Activated T-helper 2 cell treated with anti-CD3 and anti-CD28 coated beads, Interferon-gamma antibody, Interleukin-2, Interleukin-4, amounts not matched to agents 10 μg/mL and 5 μg/mL and 100 μg/mL, durations not matched to agents 14 hours and 24 hours and 36 hours (primary cell): ENCODE measurements at regions not wholly inside any gene's neighbourhood (a gene's known extent, or its start where the extent isn't known, plus 50 kb on each side); places are given as distances from the start of the nearest gene placed in this dataset.

Source experiments
- DNase-seq: peaks from one replicate; pipeline ENCODE4 v3.0.0; 2021; ENCODE audit warnings: low spot score
- H3K27ac Mint-ChIP-seq: one replicate; pipeline ENCODE4 v1.8.0; 2021; ENCODE audit warnings: mixed read lengths
- H3K27me3 Mint-ChIP-seq: one replicate; pipeline ENCODE4 v1.8.0; 2021; ENCODE audit warnings: low read depth, mixed read lengths
- H3K36me3 Mint-ChIP-seq: one replicate; pipeline ENCODE4 v1.8.0; 2021; ENCODE audit warnings: low read depth, mixed read lengths
- H3K4me1 Mint-ChIP-seq: one replicate; pipeline ENCODE4 v1.8.0; 2021; ENCODE audit warnings: low read depth, mixed read lengths
- H3K4me3 Mint-ChIP-seq: one replicate; pipeline ENCODE4 v1.8.0; 2021; ENCODE audit warnings: low read depth, mild to moderate bottlenecking, moderate library complexity, mixed read lengths
- H3K9me3 Mint-ChIP-seq: one replicate; pipeline ENCODE4 v1.8.0; 2021; ENCODE audit warnings: mixed read lengths
- intact Hi-C: fragments of 100-400 bp; cut with micrococcal nuclease; formaldehyde crosslinking; loops from one replicate; pipeline ENCODE4 v1.15.1; 2023

DNA sequence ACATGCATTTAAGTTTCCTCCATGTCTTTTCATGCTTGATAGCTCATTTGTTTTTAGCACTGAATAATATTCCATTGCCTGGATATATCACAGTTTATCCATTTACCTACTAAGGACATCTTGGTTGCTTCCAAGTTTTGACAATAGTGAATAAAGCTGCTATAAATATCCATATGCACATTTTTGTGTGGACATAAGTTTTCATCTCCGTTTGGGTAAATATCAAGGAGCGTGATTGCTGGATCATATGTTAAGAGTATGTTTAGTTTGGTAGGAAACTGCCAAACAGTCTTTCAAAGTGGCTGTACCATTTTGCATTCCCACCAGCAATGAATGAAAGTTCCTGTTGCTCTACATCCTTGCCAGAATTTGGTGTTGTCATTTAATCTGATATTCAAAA is 172.5 kb downstream of the DHX15 start:
- H3K36me3 Mint-ChIP-seq: no peaks in the 10 kb centered on the region
- H3K27ac Mint-ChIP-seq: no peak overlapping the region

DNA sequence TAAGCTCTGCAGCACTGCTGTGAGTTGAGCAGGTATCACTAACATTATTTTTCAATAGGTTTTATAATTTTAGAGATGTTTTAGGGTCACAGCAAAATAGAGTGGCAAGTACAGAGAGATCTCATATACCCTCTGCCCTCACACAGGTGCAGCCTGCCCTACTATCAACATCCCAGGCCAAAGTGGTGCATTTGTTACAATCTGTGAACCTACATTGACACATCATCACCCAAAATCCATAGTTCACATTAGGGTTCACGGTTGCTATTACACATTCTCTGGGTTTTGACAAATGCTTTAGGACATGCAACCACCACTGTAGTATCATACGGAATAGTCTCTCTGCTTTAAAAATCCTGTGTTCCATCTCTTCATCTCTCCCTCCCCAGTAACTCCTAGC is 173.1 kb downstream of the DHX15 start:
- no peaks in the 10 kb centered on the region for H3K36me3 Mint-ChIP-seq
- H3K9me3 Mint-ChIP-seq: no peaks in the 10 kb centered on the region
- intact Hi-C loops: no loop called here
- no peak overlapping the region for H3K4me3 Mint-ChIP-seq
- H3K27ac Mint-ChIP-seq: no peak overlapping the region
- H3K27me3 Mint-ChIP-seq: peaks cover 9% of the 10 kb centered on the region
- DNase-seq: no peak
- H3K4me1 Mint-ChIP-seq: no peaks in the 10 kb centered on the region

More for the DNA sequence above, 172.5 kb downstream of the DHX15 start:
- H3K4me1 Mint-ChIP-seq: no peaks in the 10 kb centered on the region
- H3K4me3 Mint-ChIP-seq: no peak overlapping the region
- no peak for DNase-seq
- H3K27me3 Mint-ChIP-seq: peaks cover 9% of the 10 kb centered on the region
- H3K9me3 Mint-ChIP-seq: no peaks in the 10 kb centered on the region
- intact Hi-C loops: no loop called here

DNA sequence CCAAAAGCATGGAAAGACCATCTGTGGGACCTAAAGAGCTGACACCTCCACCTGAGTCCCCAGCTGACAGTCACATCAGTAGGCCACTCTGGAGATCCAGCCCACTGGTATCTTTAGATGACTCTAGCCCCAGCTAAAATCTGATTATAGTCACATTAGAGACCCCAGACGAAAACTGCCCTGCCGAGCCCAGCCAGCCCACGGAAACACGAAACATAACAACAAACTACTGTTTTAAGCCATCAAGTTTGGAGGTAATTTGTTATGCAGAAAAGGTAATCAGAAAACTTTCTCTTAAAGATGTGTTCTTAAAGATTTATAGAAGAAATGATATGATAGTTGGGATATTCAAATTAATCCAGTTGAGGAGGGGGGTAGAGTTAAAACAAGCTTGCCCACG is 175.7 kb downstream of the DHX15 start:
- Mint-ChIP-seq H3K4me3 (no peak overlapping the region), H3K36me3 (no peaks in the 10 kb centered on the region), H3K4me1 (no peaks in the 10 kb centered on the region), H3K9me3 (no peaks in the 10 kb centered on the region), H3K27me3 (peaks cover 9% of the 10 kb centered on the region), H3K27ac (no peak overlapping the region)
- intact Hi-C loops: no loop called here
- DNase-seq: no peak

DNA sequence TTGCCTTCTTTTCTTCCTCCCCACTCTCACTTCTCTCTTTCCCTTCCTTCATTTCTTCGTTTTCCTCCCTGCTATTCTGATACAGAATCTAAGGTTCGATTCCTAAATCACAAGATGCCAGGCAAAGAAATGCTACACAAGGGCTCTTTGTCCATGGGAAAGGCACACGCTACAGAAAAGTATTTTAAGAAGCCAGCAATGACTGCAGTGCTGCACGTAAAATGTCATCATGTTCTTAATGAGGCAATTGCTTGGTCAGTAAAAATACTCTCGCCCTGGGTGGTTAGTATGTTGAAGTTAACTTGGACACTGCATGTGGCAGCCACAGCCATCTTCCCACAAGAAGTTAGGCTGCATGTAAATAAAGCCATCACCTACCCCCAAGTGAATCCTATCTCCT is 178.4 kb downstream of the DHX15 start:
- intact Hi-C loops: no loop called here
- Mint-ChIP-seq H3K4me3 (no peak overlapping the region), H3K27ac (no peak overlapping the region), H3K9me3 (no peaks in the 10 kb centered on the region), H3K36me3 (no peaks in the 10 kb centered on the region), H3K4me1 (no peaks in the 10 kb centered on the region), H3K27me3 (no peaks in the 10 kb centered on the region)
- no peak for DNase-seq

DNA sequence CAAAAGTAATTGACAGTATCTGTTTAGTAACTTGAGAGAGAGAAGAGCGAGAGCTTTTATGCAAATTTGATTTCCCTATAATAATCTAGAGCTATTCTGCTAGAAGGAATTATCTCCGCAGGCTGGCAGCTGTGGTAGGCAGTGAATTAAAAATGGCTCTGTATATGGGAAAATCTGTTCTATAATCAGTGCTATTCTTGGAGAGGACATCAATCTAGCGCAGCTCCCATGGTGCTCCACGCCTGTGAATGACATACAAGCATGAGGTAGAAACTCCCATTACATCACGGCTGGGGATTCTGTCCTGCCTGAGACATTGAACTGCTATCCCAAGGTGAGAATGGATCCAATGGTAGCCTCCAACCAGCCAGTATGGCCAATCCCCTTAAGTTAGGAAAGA is 179.0 kb downstream of the DHX15 start:
- intact Hi-C loops: no loop called here
- Mint-ChIP-seq H3K27ac (no peak overlapping the region), H3K9me3 (no peaks in the 10 kb centered on the region), H3K27me3 (no peaks in the 10 kb centered on the region), H3K36me3 (no peaks in the 10 kb centered on the region), H3K4me3 (no peak overlapping the region), H3K4me1 (no peaks in the 10 kb centered on the region)
- DNase-seq: no peak

DNA sequence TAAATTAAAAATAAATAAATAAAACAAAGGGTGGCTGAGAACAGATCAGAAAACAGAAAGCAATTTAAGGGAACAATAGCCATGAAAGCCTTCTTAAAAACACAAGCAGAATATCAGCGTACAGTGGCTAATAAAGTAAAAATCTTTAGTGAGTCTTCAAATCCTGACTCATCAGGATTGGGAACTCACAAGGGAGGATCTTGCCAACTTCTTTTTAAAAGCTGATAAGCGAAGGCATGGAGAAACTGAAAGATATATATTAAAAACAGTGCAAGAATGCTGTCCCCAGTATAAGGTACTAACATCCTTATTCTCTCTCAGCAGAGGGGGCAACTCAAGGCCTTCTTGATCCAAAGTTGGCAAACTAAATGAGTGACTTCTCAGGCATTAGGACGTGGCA is 180.1 kb downstream of the DHX15 start:
- no peak overlapping the region for H3K4me3 Mint-ChIP-seq
- intact Hi-C loops: no loop called here
- no peaks in the 10 kb centered on the region for H3K36me3 Mint-ChIP-seq

DNA sequence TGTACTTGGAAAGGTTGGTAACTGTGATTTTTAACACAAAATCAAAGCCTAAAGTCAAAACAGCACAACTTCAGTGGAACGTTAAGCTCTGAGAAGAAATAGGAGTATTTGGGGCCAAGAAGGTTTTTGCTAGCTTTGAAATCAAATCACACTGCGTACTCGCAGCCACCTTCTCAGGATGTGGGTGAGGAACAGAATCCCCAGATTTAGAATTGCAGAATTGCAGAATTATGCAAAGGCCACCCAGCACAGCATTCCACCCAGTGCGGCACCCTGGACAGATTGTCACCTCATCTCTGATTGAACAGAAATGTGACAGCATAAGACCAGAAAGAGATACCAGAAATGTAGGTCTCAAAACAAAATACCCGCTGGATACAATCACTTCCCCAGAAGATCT is 181.1 kb downstream of the DHX15 start:
- H3K27ac Mint-ChIP-seq: no peak overlapping the region

More for the DNA sequence above, 180.1 kb downstream of the DHX15 start:
- Mint-ChIP-seq H3K27ac (no peak overlapping the region), H3K27me3 (no peaks in the 10 kb centered on the region), H3K9me3 (no peaks in the 10 kb centered on the region), H3K4me1 (no peaks in the 10 kb centered on the region)
- DNase-seq: no peak

DNA sequence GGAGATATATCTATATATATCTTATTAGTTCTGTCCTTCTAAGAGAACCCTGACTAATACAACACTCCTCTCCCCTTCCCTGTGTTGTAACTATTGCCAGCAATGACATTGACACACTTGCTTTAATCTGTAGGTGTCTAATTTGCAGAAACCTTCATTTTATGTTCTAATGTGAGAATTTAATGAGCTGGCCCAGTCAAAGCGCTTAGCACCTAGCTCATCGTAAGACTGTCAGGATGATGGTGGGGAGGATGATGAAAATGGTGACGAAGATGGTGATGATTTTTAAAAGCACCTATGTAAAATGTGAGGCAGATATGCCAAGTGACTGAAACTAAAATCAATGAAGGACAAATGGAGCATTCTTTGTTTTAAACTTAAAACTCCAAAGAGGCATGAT is 183.8 kb downstream of the DHX15 start:
- DNase-seq: no peak
- no peaks in the 10 kb centered on the region for H3K36me3 Mint-ChIP-seq
- intact Hi-C loops: no loop called here
- no peaks in the 10 kb centered on the region for H3K4me1 Mint-ChIP-seq
- no peak overlapping the region for H3K27ac Mint-ChIP-seq
- H3K27me3 Mint-ChIP-seq: no peaks in the 10 kb centered on the region
- no peak overlapping the region for H3K4me3 Mint-ChIP-seq
- no peaks in the 10 kb centered on the region for H3K9me3 Mint-ChIP-seq

More for the DNA sequence above, 181.1 kb downstream of the DHX15 start:
- Mint-ChIP-seq H3K4me3 (no peak overlapping the region), H3K9me3 (no peaks in the 10 kb centered on the region), H3K4me1 (no peaks in the 10 kb centered on the region), H3K27me3 (no peaks in the 10 kb centered on the region), H3K36me3 (no peaks in the 10 kb centered on the region)
- intact Hi-C loops: no loop called here
- DNase-seq: no peak

DNA sequence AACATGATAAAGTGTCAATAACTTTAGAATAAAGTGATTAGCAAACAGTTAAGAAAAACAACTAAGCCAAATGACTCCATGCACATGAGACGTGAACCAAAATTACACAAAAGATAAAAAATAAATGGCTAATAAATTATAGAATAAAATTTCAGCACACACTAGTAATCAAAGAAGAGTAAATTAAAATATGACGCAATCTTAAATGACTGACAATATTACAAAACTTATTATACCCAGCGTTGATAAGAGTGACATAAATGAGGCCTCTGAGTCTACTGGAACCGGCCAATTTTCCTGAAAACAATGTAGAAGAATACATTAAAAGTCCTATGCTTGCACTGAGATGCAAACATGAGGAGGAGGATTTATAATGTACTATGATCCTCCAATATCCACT is 187.4 kb downstream of the DHX15 start:
- Mint-ChIP-seq H3K9me3 (no peaks in the 10 kb centered on the region), H3K36me3 (no peaks in the 10 kb centered on the region), H3K27ac (no peak overlapping the region), H3K27me3 (no peaks in the 10 kb centered on the region), H3K4me1 (no peaks in the 10 kb centered on the region), H3K4me3 (no peak overlapping the region)
- DNase-seq: no peak
- intact Hi-C loops: no loop called here

DNA sequence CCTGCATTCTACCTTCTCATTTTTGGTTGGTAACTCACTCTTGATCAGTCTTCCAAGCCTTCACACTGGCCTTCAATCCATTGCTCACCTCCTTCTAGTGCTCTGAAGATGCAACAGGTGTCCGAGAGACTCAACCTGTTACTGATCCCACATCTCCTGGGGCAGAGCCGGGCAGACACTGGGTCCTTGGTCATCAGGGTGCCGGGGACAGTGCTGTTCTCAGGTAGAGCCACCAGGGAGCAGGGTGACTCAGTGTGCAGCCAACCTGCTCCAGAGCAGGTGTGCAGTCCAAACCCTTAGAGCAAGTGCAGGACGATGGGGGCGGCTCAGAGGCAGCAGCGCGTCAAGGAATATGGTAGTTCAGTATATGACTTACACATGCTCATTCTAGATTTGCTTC is 188.4 kb downstream of the DHX15 start:
- no peaks in the 10 kb centered on the region for H3K4me1 Mint-ChIP-seq
- H3K36me3 Mint-ChIP-seq: no peaks in the 10 kb centered on the region
- intact Hi-C loops: no loop called here

DNA sequence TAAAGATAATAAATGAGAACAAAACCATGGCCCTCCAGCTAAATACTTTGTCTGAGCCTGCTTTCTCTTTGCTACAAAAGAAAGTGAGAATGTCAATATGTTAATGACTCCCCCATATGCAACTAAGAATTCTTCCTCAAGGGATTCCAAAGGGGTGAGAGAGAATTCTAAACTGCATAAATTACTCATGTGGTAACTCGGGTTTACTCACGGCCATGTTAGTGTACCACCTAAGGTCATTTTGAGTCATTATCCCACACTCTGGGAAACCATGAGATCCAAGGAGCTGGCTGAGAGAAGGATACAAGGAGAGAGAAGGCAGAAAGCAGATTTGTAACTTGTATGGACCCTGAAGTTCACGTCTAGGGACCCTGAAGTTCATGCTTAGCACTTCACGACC is 190.3 kb downstream of the DHX15 start:
- H3K9me3 Mint-ChIP-seq: no peaks in the 10 kb centered on the region
- intact Hi-C loops: no loop called here
- DNase-seq: no peak
- H3K4me1 Mint-ChIP-seq: no peaks in the 10 kb centered on the region
- no peak overlapping the region for H3K4me3 Mint-ChIP-seq
- H3K27me3 Mint-ChIP-seq: no peaks in the 10 kb centered on the region
- H3K27ac Mint-ChIP-seq: no peak overlapping the region
- no peaks in the 10 kb centered on the region for H3K36me3 Mint-ChIP-seq

More for the DNA sequence above, 188.4 kb downstream of the DHX15 start:
- H3K27ac Mint-ChIP-seq: no peak overlapping the region
- H3K4me3 Mint-ChIP-seq: no peak overlapping the region
- DNase-seq: no peak
- no peaks in the 10 kb centered on the region for H3K9me3 Mint-ChIP-seq
- H3K27me3 Mint-ChIP-seq: no peaks in the 10 kb centered on the region

DNA sequence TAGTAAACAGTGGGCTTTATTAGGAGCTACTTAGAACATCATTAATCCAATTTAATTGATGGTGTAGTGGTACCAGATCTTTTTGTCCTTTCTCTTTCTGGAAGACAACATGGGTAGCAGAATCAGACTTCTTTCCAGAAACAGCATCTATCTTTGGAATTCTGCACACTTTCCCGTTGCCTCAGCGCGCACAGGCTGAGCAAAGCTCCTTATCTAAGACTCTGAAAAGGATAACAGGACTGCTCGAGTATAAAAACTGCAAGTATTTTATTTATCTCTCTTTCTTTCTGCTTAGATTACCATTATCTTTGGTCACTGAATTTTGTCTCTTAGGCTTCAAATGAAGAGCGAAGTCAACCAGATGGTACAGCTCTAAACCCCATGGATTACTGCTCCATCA is 191.7 kb downstream of the DHX15 start:
- intact Hi-C loops: no loop called here
- Mint-ChIP-seq H3K4me1 (no peaks in the 10 kb centered on the region), H3K27me3 (no peaks in the 10 kb centered on the region), H3K27ac (no peak overlapping the region), H3K36me3 (no peaks in the 10 kb centered on the region), H3K9me3 (no peaks in the 10 kb centered on the region), H3K4me3 (no peak overlapping the region)
- no peak for DNase-seq

DNA sequence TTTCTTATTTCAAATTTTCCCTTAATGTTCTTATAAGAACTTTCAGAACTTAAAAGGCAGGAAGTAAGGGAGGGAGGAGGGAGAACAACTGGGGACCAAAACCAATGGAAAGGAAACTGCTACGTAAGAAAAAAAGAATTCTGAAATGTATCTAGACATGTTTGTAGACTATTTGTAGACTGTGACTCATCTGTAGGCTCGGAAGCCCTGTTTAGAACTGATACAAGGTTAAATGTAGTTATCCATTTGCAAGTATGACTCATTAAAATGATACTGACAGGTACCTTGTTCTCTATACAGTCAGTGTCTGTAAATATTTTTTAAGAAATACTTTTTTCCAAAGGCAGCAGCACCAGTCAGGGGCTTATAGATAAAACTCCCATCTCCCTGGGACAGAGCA is 202.0 kb downstream of the DHX15 start:
- DNase-seq: no peak
- H3K4me1 Mint-ChIP-seq: no peaks in the 10 kb centered on the region
- intact Hi-C loops: no loop called here

DNA sequence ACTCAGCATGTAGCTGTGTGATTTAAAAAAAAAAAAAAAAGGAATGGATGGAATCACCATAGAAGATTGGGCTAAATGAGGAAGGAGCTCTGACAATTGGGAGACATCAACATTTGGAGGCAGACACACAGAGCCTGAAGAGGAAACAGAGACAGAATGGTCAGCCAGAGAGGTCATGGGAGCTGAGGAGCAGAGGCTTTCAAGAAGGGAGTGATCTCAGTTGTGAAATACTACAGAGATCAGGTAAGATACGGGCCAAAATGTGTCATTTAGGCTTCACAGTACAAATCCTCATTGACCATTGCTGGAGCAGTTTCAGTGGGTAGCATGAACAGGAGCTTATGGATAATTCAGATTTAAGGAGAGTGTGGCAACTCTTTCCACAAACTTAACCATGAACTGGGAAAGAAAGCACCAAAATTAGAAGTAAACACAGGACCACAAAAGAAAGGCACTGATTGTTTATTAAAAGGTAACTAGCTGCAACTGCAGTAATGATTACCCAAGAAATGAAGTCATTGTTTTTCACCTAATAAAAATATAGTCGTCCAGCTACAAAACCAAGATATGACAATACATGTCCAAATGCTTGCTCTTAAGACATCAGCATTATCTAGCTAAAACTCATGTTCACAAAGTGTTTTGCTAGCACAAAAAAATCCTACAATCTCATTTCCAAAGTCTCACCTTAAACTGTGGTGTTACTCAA is 203.2 kb downstream of the DHX15 start:
- intact Hi-C loops: no loop called here
- Mint-ChIP-seq H3K4me3 (no peak overlapping the region), H3K27ac (no peak overlapping the region), H3K36me3 (no peaks in the 10 kb centered on the region), H3K27me3 (no peaks in the 10 kb centered on the region), H3K4me1 (no peaks in the 10 kb centered on the region), H3K9me3 (no peaks in the 10 kb centered on the region)
- DNase-seq: no peak

More for the DNA sequence above, 202.0 kb downstream of the DHX15 start:
- Mint-ChIP-seq H3K4me3 (no peak overlapping the region), H3K9me3 (no peaks in the 10 kb centered on the region), H3K36me3 (no peaks in the 10 kb centered on the region), H3K27me3 (no peaks in the 10 kb centered on the region), H3K27ac (no peak overlapping the region)
